ENCODE measurements at regions not wholly inside any gene's neighbourhood (a gene's known extent, or its start where the extent isn't known, plus 50 kb on each side); places are given as distances from the start of the nearest gene placed in this dataset.

DNA sequence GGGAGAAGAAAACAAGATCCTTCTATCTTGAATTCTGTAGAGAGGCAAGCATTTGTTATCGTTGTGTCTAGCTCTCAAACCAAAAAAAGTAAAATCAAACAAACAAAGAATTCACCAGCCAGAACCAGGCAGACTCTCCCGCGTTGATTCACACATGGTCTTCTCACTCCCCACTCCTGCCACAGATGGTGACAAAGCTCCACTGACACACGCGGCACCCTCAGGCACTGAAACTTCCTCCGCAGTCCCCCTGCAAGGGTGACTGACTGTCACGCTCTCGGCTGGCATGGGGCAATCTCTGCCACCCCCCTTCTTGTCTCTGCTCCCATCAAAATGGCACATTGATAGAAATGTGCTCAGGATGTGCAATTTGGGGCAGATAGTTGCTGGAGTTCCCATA, 304.9 kb downstream of the DHX15 start:
- no peak for DNase-seq

DNA sequence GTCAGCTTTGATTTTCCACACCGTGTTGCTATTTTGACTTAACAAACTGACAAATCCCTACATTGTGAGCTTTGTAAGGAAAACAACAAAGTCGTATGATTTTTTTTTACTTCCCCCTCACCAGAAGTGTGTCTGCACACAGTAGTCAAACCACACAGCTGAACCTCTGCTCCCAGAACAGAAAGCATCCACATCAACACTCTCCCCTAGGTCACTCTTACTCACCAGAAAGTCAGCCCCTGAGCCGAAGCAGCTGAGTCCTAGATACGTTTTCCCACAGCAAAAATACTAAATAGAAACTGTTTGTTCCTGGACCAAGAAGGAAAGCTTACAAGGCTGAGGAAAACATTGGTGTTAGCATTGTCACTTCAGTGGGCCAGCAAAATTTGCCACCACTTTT, 305.7 kb downstream of the DHX15 start:
- DNase-seq = no peak

DNA sequence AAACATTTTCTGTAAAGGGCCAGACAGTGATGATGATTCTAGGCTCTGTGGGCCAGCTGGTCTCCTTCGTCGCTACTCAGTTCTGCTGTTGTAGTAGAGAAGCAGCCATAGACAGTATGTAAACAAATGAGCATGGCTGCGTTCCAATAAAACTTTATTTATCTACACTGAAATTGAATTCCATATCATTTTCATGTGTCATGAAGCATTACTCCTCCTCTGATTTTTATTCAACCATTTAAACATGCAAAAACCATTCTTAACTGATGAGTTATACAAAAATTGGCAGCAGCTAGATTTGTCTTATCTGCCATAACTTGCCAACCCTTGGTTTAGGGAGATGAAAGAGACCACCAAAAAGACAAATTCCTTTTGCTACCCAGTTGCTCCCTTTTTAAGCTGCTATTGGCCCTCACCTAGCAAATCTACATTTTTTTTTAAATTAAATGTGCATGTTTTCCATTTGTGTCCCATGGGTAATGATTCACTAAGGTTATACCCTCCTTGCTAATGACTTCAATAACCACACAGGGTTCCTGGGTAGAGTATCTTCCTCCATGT, 309.9 kb downstream of the DHX15 start:
- DNase-seq = no peak

DNA sequence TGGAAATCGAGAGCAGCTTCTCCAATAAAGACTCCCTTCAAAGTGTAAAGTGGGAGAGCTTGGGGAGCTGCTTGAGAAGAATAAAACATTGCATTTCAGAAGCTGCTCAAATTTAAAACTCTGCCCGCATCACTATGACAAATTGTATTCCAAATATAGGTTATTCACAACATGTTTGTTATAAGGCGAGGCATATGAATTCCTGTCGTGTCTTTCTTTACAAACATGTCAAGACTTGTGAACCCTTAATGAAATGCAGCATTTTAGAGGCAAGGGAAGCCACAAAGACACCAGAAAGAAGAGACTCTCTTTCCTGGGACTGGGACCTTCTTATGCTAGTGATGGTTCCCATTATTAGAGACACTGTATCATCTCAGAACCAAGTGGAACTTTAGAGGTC, 311.2 kb downstream of the DHX15 start:
- no peak for DNase-seq

DNA sequence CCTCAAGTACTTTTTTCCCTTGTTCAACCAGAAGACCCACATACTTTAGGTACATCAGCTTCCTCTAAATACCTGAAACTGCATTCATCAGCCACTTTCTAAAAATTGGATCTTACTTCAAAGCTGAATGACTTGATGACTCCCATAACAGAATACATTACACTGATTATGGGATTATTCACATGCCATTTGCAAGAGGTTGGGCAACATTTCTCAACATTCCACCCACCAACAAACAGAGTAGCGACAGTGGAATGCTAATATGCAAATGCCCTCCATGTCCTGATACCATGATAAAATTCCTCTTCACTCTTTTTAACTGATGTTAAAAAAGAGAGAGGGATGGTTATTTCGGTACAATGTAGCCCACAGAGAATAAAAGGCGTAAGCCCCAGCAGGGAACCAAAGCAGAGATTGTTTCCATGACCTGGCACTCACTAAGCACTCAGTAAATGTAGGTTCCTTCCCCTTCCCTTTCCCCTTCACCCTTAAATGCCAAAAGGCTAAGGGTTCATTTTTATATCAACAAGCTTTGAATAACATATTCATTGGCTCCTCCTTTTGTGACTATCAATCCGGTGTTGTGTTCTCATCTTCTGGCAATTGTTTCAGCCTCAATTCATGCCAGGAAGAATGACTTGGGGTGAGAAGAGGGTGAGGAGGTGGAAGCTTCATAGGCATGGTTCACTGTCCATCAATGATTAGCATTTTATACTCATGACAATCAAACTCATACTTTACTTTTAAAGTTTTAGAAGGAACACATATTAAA, 317.2 kb downstream of the DHX15 start:
- DNase-seq = no peak

DNA sequence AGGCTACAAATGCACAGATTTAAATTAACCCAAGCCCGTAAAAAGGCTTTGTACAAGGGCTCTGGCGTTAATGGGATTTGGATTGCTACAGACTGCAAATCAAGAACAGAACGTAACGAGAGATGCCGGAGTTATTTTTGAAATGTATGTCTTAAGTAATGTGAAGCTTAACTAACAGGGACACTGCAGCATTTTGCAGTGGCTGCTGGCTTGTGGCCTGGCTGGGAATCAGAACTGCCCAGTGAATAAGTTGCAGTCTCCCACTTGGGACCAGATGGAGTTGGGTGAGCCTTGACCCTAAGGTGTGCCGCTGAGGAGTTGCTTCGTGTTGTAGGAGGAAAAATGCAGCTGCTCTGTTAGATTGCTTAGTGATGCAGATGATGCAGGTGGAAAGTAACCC, 318.4 kb downstream of the DHX15 start:
- no peak for DNase-seq

DNA sequence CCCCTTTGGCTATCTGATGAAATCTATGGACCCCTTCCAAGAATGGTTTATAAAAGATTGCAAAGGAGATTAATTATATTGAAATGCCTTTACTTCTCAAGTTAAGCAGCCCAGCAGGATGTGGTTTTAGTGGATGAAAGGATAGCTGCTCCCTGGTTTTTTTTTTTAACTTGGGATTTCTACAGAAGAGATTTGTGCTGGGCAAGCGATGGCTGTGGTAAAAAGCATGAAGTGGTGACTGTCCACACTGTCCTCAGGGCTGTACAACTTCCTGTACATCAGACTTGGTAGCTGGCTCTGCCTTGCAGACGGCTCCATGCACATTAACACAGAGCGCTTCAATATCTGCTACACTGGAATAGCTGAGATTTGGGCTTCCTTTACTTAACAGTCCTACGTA, 321.7 kb downstream of the DHX15 start:
- DNase-seq = no peak

DNA sequence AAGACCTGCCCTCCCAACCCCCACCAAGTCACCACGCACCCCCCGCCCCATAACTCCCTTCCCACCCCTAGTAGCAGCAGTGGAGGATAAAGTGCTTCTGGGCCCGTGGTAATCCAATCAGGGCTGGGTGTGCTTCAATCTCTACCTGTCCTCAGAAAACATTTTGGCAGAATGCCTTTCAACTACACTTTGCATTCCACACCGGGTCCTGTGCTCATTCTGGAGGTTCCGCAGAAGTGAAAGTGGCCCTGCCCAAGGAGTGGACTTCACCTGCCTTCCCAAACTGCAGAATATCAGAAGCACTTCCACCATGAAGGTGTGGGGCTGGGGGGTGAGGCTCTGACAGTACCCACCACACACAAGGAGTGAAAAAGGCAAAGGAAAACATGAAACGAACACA, 322.3 kb downstream of the DHX15 start:
- no peak for DNase-seq

DNA sequence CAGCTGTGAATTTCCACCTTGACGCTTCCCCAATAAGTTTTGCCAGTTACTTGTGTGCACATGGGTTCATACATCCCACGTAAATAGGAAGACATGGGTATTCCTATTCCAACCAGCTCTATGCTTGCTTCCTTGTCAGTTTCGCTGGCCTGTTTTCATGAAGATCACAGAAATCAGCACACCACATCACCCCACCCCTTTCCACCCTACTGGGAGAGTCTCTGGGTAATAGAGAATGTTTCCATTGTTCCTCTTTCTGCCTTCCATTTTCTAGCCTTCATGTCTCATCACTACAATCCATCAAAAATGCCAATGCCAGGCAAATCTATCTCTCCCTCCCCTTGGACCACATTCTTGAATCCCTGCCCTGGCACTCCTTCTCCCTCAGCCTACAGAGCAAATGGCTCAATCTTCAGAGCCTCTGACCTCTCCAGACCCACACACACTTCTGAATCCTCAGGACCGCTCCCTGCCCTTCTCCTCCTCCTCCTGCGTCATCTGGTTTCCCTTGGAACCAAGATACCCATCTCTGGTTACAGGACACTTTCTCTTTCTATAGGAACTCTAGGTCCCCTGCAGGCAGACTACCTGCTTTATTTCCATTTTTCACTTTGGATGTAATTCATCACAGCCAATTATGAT, 323.3 kb downstream of the DHX15 start:
- DNase-seq = no peak

DNA sequence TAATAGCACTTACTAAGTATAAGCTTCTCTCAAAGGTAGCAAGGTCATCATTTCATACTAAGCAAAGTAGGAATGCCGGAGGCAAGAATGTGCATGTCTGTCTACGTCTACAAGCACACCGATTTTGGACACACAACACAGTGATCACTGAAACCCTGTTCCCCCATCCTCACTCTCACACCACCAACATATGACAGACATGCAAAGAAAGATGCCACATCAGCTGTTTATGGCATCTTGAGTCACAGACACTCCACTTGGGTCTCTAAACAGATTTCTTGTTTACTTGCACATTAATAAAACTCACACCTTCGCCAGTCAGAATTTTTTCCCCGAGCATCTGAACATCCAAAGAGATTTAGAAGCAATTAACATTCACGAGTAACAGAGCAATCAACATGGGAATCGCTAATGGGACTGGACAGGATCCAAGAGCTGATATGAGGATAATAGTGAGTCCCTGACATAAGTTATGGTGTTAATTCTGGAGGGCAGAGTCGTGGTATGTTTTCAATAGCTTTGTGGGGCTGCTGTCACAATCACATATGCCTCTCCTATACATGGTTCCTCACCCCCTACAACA, 324.1 kb downstream of the DHX15 start:
- DNase-seq = no peak

DNA sequence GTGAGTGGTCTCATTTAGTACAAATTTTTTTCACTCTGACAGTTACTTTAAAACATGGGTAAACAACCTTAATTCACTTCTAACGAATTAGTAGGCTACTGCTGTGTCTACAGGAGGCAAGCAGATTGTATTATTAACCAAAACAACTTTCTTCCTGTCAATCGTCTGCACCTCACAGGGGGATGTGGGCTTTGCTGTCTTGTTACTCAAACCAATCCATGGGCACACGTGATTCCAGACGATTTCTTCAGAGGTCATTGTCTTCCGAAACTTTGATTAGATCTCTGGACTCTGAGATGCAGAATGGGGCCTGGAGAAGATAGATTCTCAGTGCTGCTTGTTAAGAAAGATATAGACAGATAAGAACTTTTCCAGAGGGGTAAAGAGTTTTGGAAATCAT, 327.8 kb downstream of the DHX15 start:
- DNase-seq = no peak

DNA sequence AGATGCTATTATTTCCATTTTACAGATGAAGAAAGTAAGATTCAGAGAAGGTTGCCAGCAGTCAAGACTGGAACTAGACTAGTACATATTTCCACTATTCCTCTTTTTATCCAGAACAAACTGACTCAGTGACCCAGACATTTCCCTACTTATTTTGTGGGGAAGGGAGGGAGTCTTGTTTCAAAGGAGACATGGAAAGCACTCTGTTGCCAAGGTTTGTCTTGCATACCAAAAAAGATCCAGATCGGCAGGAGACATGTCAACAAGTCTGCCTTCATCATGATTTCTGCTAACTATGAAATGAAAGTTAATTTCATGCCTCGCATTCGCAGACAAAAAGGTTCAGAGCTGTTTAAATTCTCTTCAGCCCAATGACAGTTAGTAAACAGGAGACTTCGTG, 328.3 kb downstream of the DHX15 start:
- no peak for DNase-seq

DNA sequence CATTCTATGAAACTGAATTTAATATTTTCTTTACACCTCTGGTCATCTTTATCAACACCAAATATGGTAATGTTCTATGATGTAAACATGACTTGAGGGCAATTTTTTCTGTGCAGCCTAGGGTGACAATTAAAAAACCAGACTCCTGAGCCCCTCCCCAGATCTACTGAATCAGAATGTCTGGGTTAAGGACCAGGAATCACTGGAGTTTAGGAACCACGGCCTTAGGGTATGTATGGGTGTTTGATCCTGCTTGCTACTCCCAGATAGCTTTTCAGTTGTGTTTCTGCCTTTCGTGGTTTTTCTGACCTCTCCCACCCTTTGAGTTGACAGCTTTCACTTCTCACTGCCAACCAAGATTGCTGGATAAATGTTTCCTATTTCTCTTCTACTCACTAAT, 332.2 kb downstream of the DHX15 start:
- DNase-seq = no peak

DNA sequence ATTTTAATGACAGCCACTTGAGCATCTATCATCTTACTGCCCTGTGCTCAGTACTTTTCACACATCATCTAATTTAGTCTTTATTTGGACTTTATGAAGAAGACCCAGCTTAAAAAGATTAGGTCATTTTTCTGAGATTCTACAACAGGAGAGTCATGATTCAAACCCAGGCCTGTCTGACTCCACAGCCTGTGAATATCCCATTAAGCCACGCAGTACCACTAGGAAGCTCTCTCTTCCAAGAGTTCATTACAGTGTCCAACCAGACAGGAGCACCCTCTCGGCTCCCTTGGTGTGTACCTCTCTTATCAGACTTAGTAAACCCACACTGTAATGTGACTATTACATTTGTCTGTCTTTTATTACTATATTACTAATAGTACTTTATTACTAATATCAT, 332.8 kb downstream of the DHX15 start:
- DNase-seq = no peak

DNA sequence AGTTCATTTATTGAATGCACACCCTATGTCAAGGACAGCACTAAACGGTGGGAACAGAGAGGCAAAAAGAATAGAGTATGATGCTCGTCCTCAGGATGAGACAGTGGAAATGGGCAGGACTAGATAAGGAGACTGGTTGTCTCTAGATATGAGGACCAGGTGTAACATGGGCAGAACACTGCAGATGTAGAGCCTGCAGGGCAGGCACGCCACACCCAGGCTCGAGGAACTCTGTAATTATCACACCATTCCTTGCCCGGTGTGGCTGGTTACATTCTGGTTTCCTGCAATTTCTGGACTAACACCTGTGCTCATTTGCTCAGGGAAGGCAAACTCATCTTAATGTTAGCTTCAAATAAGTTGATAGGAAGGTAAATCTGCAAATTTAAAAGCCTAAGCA, 334.4 kb downstream of the DHX15 start:
- DNase-seq = no peak

DNA sequence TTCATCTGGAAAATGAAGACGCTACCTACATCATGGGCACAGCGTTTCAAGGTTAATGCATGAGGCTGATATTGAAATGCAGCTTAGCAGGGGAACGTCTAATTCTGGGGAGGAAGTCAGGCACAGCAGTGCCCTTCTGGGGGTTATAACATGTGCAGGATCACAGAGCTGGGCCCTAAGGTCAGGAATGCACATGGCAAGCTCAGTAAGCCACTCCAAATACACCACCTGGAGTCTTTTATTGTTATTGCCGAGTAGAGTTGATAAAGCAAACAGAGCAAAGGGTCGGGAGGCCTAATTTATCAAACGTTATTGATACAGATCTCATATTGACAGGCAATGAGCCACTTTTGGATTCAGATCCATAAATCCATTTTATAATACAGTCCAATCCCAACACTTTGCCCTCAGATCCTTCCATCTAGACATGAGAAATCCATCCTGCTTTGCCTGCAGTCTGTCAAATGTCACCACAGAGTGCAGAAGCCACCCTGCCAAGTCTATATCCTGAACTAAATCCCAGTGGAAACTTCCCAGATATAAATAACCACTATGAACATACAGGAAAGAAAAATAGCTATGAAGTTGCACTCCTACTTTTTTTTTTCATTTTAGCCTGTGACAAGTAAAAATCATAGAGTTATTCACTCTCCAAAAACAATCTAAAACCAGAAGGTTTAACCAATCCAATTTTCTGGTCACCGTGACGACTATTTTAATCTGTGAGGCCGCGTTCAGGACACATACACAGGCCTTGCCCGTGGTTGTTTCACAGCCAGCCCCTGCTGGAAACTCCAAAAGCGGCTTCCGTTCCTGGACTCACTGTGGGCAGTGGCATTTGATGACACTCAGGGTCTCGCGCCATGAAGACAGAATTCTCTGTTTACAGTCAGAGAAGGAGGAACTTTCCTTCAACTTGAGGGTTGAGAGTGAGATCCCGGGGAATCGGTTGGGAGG, 335.4 kb downstream of the DHX15 start:
- no peak for DNase-seq

DNA sequence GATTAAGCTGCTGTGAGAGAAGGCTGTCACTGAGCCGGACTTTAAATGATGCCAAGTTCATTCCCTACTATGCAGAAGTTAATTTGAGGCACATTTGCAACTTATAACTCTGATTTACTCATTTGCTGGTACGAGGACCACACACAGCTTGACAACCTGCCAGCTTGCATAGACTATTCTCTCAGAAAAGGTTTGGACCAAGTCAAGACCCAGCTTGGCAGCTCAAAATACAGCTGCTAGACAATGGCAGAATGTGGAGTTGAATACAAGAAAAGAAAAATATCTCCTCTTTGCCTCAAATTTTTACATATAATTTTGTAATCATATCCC, 338.9 kb downstream of the DHX15 start:
- DNase-seq = no peak

DNA sequence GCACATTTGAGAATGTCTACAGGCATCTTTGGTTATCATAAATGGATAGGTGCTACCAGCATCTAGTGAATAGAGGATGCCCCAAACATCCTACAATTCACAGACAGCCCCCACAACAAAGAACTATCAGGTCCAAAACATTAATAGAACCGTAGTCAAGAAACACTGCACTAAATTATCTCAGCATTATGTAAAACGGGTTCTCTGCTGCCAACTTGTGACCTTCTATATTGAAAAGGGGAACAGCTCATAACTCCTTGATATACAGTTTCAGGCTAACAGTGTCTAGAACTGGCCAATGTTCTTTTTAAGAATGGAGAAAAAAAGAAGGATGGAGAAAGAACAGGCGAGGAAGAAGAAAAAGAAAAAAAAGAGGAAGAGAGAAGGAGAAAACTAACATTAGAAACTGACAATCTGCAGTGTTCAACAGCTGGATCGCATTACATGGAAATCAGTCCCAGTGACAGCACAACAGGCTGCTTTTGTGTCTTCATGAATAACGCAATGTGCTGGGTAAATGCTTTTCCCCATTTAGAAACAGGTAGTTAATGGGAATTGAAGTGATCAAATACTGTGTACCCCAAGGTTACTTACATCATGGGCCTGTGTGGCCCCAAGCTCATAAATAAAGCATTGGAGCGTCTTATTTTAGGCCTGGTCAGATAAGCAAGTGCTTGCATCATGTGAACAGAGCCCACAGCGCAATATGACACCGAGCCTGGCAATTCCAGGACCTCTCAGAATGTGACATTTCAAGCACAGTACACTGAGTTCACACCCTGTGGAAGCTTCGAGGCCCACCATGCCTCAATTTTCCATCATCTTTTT, 339.5 kb downstream of the DHX15 start:
- DNase-seq = no peak

DNA sequence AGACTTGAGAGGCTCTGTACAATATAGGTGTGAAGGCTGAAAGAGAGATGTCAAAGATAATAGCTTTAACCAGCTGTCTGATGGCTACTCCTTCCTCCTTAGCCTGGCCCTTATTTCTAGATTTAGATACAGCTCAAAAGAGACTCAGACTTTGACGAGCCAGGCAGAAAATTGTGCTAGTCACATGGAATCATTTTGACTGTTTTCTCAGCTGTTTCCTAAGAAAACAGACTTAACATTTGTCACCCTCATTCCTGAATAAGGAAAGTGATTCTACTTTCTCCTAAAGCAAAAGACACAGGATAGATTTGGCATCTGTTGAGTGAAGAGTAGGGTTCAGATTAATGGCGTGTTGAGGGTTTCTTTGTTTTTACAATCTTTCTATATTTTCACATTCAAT, 340.7 kb downstream of the DHX15 start:
- DNase-seq = no peak

DNA sequence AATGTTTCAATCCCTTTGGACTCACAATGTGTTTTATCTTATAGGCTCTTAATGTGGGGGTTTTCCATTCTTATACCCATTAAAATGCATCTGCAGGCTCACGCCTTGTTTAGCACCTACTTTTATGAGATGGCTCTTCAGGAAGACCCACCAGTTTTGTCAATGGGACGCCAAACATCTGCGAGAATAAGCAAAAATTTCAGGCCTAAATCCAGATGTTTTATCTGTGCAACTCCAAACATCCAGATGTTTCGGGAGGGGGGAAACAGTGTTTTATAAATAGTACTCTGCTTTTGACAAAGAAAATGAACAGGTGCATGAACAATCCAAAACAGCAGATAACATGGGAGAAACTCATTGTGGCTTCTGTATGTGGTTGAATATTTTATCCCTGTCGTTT, 342.8 kb downstream of the DHX15 start:
- no peak for DNase-seq

DNA sequence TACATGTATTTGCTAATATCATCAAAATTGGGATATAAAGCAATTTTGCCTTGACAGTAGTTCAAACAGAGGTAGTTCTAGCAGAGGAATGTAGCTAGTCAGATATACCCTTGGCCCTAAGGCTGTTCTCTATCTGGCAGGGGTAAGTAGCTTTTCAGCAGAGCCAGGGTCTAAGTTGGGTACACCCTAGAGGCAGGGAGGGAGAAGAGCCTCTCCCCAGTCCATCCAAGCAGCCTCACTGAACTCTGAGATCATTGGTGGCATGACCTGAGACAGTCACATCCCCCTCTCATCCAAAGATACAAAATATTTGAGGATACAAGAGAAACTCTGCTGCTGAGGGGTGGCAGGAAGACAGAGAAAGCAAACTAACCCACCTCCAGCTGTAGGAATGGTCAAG, 343.7 kb downstream of the DHX15 start:
- no peak for DNase-seq

DNA sequence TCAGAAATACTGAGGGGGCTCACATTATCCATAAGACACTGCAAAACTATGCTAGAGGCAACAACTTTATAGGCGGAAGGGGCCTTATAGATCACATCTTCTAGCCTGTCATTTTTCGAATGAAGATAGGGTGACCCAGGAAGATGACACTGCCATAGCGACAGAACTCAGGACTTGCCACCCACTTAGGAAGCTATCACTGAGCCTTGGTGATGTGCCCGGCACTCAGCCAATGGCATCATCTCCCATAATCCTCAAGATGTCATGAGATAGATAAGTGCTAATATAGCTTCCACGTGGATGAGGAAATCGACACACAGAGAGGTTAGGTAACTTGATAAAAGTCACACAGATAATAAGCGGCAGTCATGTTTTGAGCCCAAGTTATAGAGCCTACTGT, 346.6 kb downstream of the DHX15 start:
- DNase-seq = no peak
